Tibial nerve (tissue), 4 donors: ENCODE measurements at regions not wholly inside any gene's neighbourhood (a gene's known extent, or its start where the extent isn't known, plus 50 kb on each side); places are given as distances from the start of the nearest gene placed in this dataset.

Experiments used
- DNase-seq, 2 donors: peaks; one replicate each; pipeline ENCODE4 v3.0.0-alpha.2; 2019; ENCODE audit warnings: low spot score in 2 of 2
- H3K27ac ChIP-seq, 4 donors: fragments of 200-600 bp; sonication (generic) in 3 of 4; one replicate each; pipeline ENCODE4 v1.5.1; 2017 to 2019; ENCODE audit warnings: mild to moderate bottlenecking in 1 of 4
- H3K27me3 ChIP-seq, 2 donors: fragments of 200-600 bp; sonication (generic) in 1 of 2; one replicate each; pipeline versions ENCODE4 v1.5.1 to v1.6.0; 2017 to 2019
- H3K36me3 ChIP-seq, 3 donors: fragments of 200-600 bp; sonication (generic); one replicate each; pipeline ENCODE4 v1.5.1; 2018 to 2019
- H3K4me1 ChIP-seq, 4 donors: fragments of 200-600 bp; sonication (generic) in 3 of 4; one replicate each; pipeline ENCODE4 v1.5.1; 2017 to 2019
- H3K4me3 ChIP-seq, 4 donors: fragments of 200-600 bp; sonication (generic) in 3 of 4; one replicate each; pipeline ENCODE4 v1.5.1; 2017 to 2019; ENCODE audit warnings: mild to moderate bottlenecking in 1 of 4, moderate library complexity in 1 of 4
- H3K9me3 ChIP-seq, 4 donors: fragments of 200-600 bp; sonication (generic) in 3 of 4; one replicate each; pipeline ENCODE4 v1.5.1; 2017 to 2019
- CTCF ChIP-seq, 5 experiments: fragments of 200-600 bp in 3 of 5; fragments of 450-650 bp in 2 of 5; sonication (generic) in 3 of 5; IDR thresholded peaks; one replicate each; pipeline ENCODE4 v1.5.1; 2016 to 2019; ENCODE audit warnings: antibody characterized with exemption in 5 of 5, mild to moderate bottlenecking in 3 of 5, moderate library complexity in 2 of 5
- EP300 ChIP-seq, 2 donors: sonication (generic); formaldehyde crosslinking; IDR thresholded peaks; one replicate each; pipeline ENCODE4 v1.6.1; 2017; ENCODE audit warnings: antibody characterized with exemption in 2 of 2, mild to moderate bottlenecking in 1 of 2
- POLR2A ChIP-seq, 2 donors: fragments of 450-650 bp; IDR thresholded peaks; one replicate each; pipeline ENCODE4 v1.6.1; 2017; ENCODE audit warnings: antibody characterized with exemption in 2 of 2, mild to moderate bottlenecking in 2 of 2, moderate library complexity in 2 of 2
- WGBS, 2 donors: methylation state at CpG; one replicate each; pipeline ENCODE4 v1.1.5; 2018; 5-methylcytosine and 5-hydroxymethylcytosine counted together

- 67 to 88% methylated on average over 1 of the region's 1 CpG for WGBS, 2 donors
- no peak overlapping the region for H3K27ac ChIP-seq
- peaks cover 0 to 3% (median 0%) of the 10 kb centered on the region in 4 donors for H3K9me3 ChIP-seq
- H3K4me3 ChIP-seq, result no peak overlapping the region
- no peak for TF ChIP-seq EP300 (IDR thresholded peaks at IDR 0.05)
- no peak for TF ChIP-seq CTCF (IDR thresholded peaks at IDR 0.05)
- TF ChIP-seq POLR2A (IDR thresholded peaks at IDR 0.05), result no peak
- no peak for DNase-seq
- no peaks in the 10 kb centered on the region for H3K4me1 ChIP-seq
- H3K27me3 ChIP-seq, result no peaks in the 10 kb centered on the region
- no peaks in the 10 kb centered on the region for H3K36me3 ChIP-seq
Measured at GRCh38 chr2:61769093-61769675, 84.7 kb downstream of the FAM161A start.

DNA sequence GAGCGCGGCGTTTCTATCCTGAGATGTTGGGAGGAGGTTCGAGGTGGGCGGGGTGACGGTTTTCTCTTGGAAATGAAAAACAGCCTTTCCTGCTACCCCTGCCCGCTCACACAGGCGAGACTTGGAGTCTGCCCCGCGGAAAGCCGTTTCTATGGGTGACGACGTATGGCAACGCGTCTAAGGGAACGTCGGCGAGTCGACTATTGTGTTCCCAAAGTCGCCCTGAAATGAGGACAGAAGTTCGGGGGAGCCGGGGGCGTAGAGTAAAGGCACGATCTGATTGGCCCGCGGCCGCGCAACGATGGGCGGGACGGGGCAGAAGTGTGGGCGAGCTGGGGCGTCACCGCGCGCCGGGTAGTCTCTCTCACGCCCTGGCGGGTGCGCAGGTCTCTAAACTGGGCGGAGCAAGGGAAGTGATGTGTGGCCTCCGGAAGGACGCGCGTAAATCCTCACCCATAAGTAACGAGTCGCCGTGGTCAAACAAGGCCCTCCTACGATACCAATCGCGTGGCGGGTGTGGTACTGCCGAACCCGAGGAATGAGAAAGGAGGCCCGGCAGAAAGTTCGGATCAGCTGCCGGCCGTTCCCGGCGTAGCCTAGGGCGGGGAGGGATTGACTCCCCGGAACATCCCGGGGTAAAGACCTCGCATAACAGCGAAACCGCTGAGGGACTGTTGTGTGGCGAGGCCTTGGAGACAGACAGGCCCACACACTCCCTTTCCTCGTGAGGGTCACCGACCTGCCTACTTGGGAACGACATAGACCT, 89.6 kb downstream of the FAM161A start:
- DNase-seq, result peak; percentile 96 to 98
- peaks cover 0 to 3% (median 0%) of the 10 kb centered on the region in 4 donors for H3K9me3 ChIP-seq
- H3K27ac ChIP-seq, result peak overlapping the region; percentile 91 to 98 (median 98)
- no peaks in the 10 kb centered on the region for H3K36me3 ChIP-seq
- WGBS, 2 donors, result 2 to 4% methylated on average over 54 to 61 of the region's 70 CpGs
- peaks cover 0 to 13% (median 6%) of the 10 kb centered on the region in 4 donors for H3K4me1 ChIP-seq
- H3K27me3 ChIP-seq, result no peaks in the 10 kb centered on the region
- peak; percentile 97 to 100 for TF ChIP-seq EP300 (IDR thresholded peaks at IDR 0.05)
- TF ChIP-seq CTCF (IDR thresholded peaks at IDR 0.05), result peak in 1 of 5 experiments; percentile 27
- TF ChIP-seq POLR2A (IDR thresholded peaks at IDR 0.05), result peak; percentile 85 to 95
- peak overlapping the region; percentile 60 to 75 (median 72) for H3K4me3 ChIP-seq

- 0% methylated on average over 10 to 20 of the region's 23 CpGs for WGBS, 2 donors
- TF ChIP-seq CTCF (IDR thresholded peaks at IDR 0.05) (no peak), EP300 (IDR thresholded peaks at IDR 0.05) (no peak), POLR2A (IDR thresholded peaks at IDR 0.05) (no peak)
- Histone ChIP-seq H3K27me3 (no peaks in the 10 kb centered on the region), H3K36me3 (no peaks in the 10 kb centered on the region), H3K4me1 (peaks cover 0 to 13% (median 6%) of the 10 kb centered on the region in 4 donors), H3K27ac (peak overlapping the region; percentile 91 to 98 (median 98)), H3K9me3 (peaks cover 0 to 3% (median 0%) of the 10 kb centered on the region in 4 donors), H3K4me3 (peak overlapping the region; percentile 60 to 75 (median 72))
- DNase-seq, result peak in 1 of 2 donors; percentile 51
Measured at GRCh38 chr2:61763605-61764034, 90.2 kb downstream of the FAM161A start.

DNA sequence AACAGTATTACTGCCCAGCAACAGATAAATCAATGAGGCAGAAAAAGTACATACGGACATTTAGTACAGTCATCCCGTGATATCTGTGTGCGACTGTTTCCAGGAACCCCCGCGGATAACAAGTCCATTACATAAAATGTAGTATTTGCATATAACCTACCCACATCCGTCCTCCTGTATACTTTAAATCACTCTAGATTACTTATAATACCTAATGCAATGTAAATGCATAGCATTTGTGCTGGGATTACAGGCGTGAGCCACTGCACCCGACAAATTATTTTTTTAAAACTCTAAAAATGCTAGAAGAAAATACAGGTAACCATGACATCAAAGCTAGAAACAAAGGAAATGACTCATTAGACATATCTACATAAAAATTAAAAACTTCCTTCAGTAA, 91.6 kb downstream of the FAM161A start:
- H3K27me3 ChIP-seq, result no peaks in the 10 kb centered on the region
- peaks cover 0 to 13% (median 6%) of the 10 kb centered on the region in 4 donors for H3K4me1 ChIP-seq
- H3K9me3 ChIP-seq, result peaks cover 0 to 3% (median 0%) of the 10 kb centered on the region in 4 donors
- no peak for TF ChIP-seq EP300 (IDR thresholded peaks at IDR 0.05)
- TF ChIP-seq POLR2A (IDR thresholded peaks at IDR 0.05), result no peak
- TF ChIP-seq CTCF (IDR thresholded peaks at IDR 0.05), result no peak
- 90% methylated on average over 8 of the region's 8 CpGs for WGBS, 2 donors
- H3K27ac ChIP-seq, result no peak overlapping the region
- no peak overlapping the region for H3K4me3 ChIP-seq
- no peak for DNase-seq
- H3K36me3 ChIP-seq, result no peaks in the 10 kb centered on the region

- Histone ChIP-seq H3K27ac (no peak overlapping the region), H3K4me1 (peaks cover 0 to 13% (median 6%) of the 10 kb centered on the region in 4 donors), H3K27me3 (no peaks in the 10 kb centered on the region), H3K9me3 (peaks cover 0 to under 1% (median 0%) of the 10 kb centered on the region in 4 donors), H3K4me3 (no peak overlapping the region), H3K36me3 (peaks cover 0 to 7% (median 0%) of the 10 kb centered on the region in 3 donors)
- no peak for DNase-seq
- 77 to 80% methylated on average over 2 of the region's 2 CpGs for WGBS, 2 donors
- no peak for TF ChIP-seq EP300 (IDR thresholded peaks at IDR 0.05)
- no peak for TF ChIP-seq POLR2A (IDR thresholded peaks at IDR 0.05)
- TF ChIP-seq CTCF (IDR thresholded peaks at IDR 0.05), result no peak
Measured at GRCh38 chr2:61759718-61760117, 94.1 kb downstream of the FAM161A start.
